ENCODE measurements at regions not wholly inside any gene's neighbourhood (a gene's known extent, or its start where the extent isn't known, plus 50 kb on each side); places are given as distances from the start of the nearest gene placed in this dataset.

- DNase-seq, result no peak
Observed at GRCh38 chr10:106175760-106176377, 988.6 kb downstream of the SORCS1 start.

DNA sequence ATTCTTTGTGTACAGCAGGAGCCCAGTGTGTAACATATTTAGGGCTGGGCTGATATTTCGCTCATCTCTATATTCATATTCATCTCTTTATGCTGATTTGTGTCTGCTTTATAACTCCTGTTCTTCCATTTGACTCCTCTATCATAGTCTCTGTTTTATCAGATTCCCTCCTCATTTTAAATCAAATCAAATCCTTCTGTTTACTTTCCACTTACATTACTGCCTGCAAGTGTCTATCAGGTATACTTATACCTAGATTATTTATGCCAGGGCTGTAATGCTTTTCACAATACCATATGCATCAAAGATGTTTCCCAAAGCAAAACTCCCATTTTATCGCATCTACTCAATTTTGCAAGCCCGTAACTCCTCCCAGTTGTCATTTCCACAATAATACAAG is 990.7 kb downstream of the SORCS1 start:
- no peak for DNase-seq

- no peak for DNase-seq
Observed at GRCh38 chr10:106169241-106169640, 995.3 kb downstream of the SORCS1 start.

- DNase-seq, result no peak
Observed at GRCh38 chr10:106167946-106168345, 996.6 kb downstream of the SORCS1 start.

- no peak for DNase-seq
Observed at GRCh38 chr10:106158241-106158640, 1006.3 kb downstream of the SORCS1 start.

GRCh38 chr10:106147021-106147420 is 1017.5 kb downstream of the SORCS1 start:
- no peak for DNase-seq

GRCh38 chr10:106139915-106140314 is 1024.6 kb downstream of the SORCS1 start:
- DNase-seq, result no peak

DNA sequence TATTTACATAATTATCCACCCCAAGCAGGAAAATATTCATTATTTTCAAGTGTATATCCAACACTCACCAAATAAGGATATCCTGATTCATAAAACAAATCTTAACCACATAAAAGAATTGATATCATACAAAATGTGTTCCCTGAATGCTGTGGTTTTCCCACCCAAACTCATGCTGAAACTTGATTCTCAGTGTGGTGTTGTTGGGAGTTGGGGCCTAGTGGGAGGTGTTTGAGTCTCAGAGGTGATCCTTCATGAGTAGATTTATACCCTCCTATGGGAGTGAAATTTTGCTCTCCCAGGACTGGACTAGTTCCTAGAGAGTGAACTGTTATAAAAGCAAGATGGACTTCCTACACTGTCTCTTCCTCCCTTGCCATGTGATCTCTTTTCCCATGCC is 1028.3 kb downstream of the SORCS1 start:
- DNase-seq, result no peak

- DNase-seq, result no peak
Observed at GRCh38 chr10:106134326-106135000, 1030.0 kb downstream of the SORCS1 start.

GRCh38 chr10:106133451-106133850 is 1031.1 kb downstream of the SORCS1 start:
- no peak for DNase-seq

GRCh38 chr10:106132956-106133355 is 1031.5 kb downstream of the SORCS1 start:
- DNase-seq, result no peak

DNA sequence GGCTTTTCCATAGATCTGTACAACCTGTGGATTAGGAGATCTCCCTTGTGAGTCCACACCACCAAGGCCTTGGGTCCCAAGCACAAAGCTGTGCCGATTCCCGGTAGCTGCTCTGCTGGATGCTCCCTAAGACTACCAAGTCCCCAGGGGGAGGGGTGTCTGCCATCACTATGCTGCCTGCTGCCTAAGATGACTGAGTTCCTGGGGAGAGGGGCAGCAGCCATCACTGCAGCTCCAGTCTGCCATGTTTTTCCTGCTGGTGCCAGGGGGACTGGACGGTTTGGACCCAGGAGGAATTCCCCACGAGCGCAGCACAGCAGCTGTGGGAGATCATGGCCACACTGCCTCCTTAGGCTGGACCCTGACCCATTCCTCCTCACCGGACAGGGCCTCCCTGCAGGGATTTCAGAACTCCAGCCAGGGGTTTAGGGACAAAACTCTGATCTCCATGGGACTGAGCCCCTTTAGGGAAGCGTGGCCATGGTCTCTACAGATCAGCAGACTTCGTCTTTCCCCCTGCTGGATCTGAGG is 1049.8 kb downstream of the SORCS1 start:
- DNase-seq, result no peak

- no peak for DNase-seq
Observed at GRCh38 chr10:106111246-106111645, 1053.3 kb downstream of the SORCS1 start.

DNA sequence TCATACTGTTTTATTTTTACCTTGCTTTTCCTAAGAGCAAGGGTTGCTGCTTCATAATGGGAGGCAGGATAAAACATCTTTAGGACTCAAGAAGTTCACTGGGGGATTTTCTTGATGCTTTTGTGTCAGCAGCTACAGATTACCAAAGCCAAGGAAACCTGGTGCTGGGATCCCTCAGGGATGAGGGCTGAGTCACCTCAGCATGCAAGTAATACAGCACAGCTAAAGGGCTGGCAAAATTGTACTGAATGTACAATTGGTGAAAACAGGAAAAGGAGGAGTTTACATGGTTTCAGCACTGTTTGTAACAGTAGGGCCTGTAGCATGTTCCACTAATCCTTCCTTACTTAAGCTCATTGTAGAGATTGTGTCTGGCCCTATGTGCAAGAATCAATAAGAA is 1056.8 kb downstream of the SORCS1 start:
- DNase-seq, result no peak

DNA sequence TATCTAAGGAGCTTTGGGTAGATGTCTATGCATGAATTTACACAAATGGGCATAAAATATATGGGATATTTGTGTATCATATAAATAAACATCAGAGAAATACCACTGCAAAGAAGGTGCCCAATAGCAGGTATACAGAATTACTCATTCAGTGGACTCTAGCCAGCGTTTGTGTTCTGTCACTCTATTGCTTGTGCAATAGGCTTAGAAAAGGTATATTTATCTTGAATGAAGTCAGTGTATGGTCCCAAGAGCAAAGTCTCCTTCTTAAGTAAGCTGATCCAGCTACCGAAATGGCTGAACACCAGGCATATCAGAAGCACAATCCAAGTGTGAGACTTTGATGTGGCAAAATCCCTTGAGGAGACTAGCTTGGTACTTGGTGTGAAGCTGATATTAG is 1058.4 kb downstream of the SORCS1 start:
- DNase-seq, result no peak

DNA sequence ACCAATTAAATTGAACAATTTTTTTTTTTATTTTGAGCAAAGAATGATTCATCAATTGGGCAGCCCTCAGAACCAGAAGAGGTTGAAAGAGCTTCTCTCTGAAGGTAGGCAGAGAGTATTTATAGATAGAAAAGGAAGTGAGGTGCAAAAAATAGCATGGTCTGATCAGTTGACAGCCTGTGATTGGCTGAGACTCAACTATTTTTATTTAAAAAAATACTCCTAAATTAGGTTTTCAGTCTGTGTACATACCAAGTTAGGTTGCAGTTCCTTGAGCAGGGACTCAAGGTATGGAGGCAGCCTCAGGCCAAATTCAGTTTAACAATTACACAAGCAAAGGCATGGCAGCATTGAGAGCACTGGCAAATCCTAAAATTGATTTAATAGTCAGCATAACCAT is 1074.7 kb downstream of the SORCS1 start:
- DNase-seq, result no peak

GRCh38 chr10:106086391-106086790 is 1078.1 kb downstream of the SORCS1 start:
- DNase-seq, result no peak

- DNase-seq, result no peak
Observed at GRCh38 chr10:106083572-106083971, 1080.9 kb downstream of the SORCS1 start.

DNA sequence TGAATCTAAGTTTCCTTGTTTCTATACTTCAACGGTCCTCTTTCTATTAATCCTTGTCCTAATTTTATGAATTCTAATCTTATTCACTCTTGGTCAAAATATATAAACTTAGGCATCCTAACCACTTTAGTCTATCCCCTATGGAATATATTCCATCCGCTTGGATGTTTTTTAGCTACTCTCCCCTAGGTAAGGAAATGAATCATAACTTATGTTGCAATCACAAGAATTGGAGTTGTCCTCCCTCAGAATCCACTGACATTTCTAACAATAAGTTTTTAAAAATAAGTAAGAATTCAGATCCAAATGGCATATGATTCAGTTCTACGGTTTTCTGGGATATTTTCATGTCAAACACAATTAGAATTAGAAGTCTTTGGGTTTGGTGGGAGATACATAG is 1081.6 kb downstream of the SORCS1 start:
- DNase-seq, result no peak

- no peak for DNase-seq
Observed at GRCh38 chr10:106078895-106079576, 1085.5 kb downstream of the SORCS1 start.

- DNase-seq, result no peak
Observed at GRCh38 chr10:106076496-106076895, 1088.0 kb downstream of the SORCS1 start.

GRCh38 chr10:106053061-106053460 is 1111.4 kb downstream of the SORCS1 start:
- no peak for DNase-seq

- DNase-seq, result no peak
Observed at GRCh38 chr10:106044503-106044902, 1120.0 kb downstream of the SORCS1 start.

GRCh38 chr10:106043863-106044262 is 1120.6 kb downstream of the SORCS1 start:
- DNase-seq, result no peak
